H7 (cell line): ENCODE measurements at regions not wholly inside any gene's neighbourhood (a gene's known extent, or its start where the extent isn't known, plus 50 kb on each side); places are given as distances from the start of the nearest gene placed in this dataset.

ENCODE experiments used
- DNase-seq: peaks from one replicate; pipeline ENCODE4 v3.0.0; 2012
- H3K27me3 ChIP-seq: 2 replicates; pipeline ENCODE4 v1.6.0; 2011; ENCODE audit warnings: mild to moderate bottlenecking, low read length; ENCODE audit not compliant: control insufficient read depth, insufficient read depth
- H3K36me3 ChIP-seq: replicated peaks from 2 replicates; pipeline ENCODE4 v1.5.1; 2011; ENCODE audit warnings: low read length; ENCODE audit not compliant: control insufficient read depth, insufficient read depth
- H3K4me3 ChIP-seq: 2 replicates; pipeline ENCODE4 v1.5.1; 2011; ENCODE audit warnings: low read depth, mild to moderate bottlenecking, control low read depth, low read length, moderate library complexity; ENCODE audit not compliant: insufficient read depth

DNA sequence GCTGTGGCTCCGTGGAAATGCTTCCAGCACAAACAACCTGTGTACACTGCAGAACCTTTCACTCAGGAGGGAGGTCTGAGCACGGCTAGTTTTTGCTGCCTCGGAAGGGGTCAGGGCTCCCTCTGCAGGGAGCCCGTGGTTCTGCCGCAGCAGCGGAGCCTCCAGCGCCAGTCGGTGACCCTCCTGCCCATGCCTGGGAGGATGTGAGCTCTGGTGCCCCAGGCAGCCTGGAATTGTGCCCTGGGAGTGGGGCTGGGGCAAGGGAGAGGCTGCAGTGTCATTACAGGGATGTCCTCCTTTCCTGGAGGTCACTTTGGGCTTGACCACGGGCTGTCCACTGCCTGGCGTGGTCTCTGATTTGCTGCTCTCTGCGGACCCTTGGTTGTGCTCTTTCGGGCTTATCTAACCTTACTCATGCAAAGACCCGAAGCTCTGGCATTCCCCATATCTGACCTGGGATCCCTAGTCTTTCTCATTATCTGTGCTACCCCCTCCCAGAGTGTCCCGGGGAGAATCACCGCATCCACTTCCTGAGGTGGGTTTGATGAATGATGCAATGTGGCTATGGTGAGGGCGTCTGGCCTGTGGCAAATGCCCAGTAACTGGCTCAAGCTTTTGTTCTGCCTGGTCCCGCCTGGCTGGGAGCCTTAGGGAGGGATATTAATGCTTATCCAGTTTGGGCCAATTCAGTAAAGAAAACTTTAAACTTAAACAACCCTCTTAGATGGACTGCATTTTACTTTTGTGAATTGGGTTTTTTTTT lies 59.6 kb upstream of the TAGAP start:
- peak; percentile 92 for DNase-seq
- no peaks in the 10 kb centered on the region for H3K27me3 ChIP-seq
- H3K4me3 ChIP-seq: no peak overlapping the region
- no peaks in the 10 kb centered on the region for H3K36me3 ChIP-seq

DNA sequence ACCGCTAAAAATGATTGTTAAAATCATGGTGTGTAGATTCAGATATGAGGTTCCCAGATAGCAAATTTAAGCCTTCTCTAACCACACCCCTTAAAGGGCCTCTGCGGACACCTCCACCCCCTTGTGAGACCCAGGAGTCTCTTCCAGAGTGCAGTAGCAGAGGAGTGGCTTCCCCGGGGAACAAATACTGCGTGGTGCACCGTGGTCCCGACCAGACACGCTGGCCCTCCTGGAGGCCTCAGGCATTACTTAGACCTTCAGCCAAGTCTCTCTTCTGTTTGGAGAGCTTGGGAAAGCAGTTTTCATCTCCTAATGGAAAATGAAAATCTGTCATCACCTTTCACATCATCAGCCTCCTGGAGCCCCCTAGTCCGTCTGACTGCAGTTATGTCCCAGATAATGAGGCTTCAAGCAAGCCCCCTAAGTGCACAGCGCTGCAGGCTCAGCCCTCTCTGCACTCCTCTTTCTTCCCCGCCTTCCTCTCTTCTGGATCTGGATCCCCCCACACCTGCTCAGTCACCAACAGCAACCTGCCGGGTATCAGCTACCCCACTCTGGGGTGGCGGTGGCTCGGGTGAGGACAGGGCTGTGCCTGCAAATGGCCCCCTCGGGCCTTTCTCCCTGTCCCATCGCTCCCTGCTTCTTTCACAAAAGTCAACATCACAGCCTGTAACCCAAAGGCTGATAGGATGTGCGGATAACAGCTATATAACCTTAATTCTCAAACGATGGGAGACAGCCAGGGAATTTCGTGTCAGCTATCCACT lies 58.8 kb upstream of the TAGAP start:
- peak; percentile 48 for DNase-seq
- no peaks in the 10 kb centered on the region for H3K36me3 ChIP-seq
- no peaks in the 10 kb centered on the region for H3K27me3 ChIP-seq
- no peak overlapping the region for H3K4me3 ChIP-seq

- no peak for DNase-seq
- H3K27me3 ChIP-seq: no peaks in the 10 kb centered on the region
These were observed 57.8 kb upstream of the TAGAP start for GRCh38 chr6:159102373-159103160.

GRCh38 chr6:159101656-159102055 lies 56.9 kb upstream of the TAGAP start:
- H3K27me3 ChIP-seq: no peaks in the 10 kb centered on the region
- H3K36me3 ChIP-seq: no peaks in the 10 kb centered on the region
- H3K4me3 ChIP-seq: no peak overlapping the region
- DNase-seq: no peak

More at GRCh38 chr6:159102373-159103160, 57.8 kb upstream of the TAGAP start:
- Histone ChIP-seq H3K4me3 (no peak overlapping the region), H3K36me3 (no peaks in the 10 kb centered on the region)

- DNase-seq: peak; percentile 46
- Histone ChIP-seq H3K27me3 (no peaks in the 10 kb centered on the region), H3K4me3 (no peak overlapping the region), H3K36me3 (no peaks in the 10 kb centered on the region)
These were observed 55.8 kb upstream of the TAGAP start for GRCh38 chr6:159100395-159101182.

DNA sequence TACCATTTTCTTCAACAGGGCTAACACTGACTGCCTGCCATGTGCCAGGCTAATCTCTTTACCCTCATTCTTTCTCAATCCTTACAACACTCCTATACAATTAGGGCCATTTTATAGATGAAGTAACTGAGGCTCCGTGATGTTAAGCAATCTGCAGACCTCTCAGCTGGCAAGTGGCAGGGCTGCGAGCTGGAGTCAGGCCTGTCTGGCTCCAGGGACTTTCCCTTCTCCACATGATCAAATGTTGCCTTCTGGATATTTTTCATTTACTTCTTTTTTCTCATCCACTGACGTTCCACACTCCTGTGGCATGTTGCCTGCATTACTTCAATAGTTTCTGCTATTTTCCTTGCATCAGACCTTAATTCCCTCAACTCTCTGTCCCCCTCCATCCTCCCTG lies 55.2 kb upstream of the TAGAP start:
- H3K27me3 ChIP-seq: no peaks in the 10 kb centered on the region
- H3K36me3 ChIP-seq: no peaks in the 10 kb centered on the region
- no peak overlapping the region for H3K4me3 ChIP-seq
- no peak for DNase-seq

- no peaks in the 10 kb centered on the region for H3K27me3 ChIP-seq
- no peak for DNase-seq
- H3K36me3 ChIP-seq: no peaks in the 10 kb centered on the region
- no peak overlapping the region for H3K4me3 ChIP-seq
These were observed 54.5 kb upstream of the TAGAP start for GRCh38 chr6:159099276-159099675.

- H3K36me3 ChIP-seq: no peaks in the 10 kb centered on the region
- DNase-seq: no peak
- H3K4me3 ChIP-seq: no peak overlapping the region
- H3K27me3 ChIP-seq: no peaks in the 10 kb centered on the region
These were observed 53.9 kb upstream of the TAGAP start for GRCh38 chr6:159098636-159099106.

- Histone ChIP-seq H3K27me3 (no peaks in the 10 kb centered on the region), H3K36me3 (no peaks in the 10 kb centered on the region), H3K4me3 (no peak overlapping the region)
- DNase-seq: no peak
These were observed 52.5 kb upstream of the TAGAP start for GRCh38 chr6:159097256-159097655.

DNA sequence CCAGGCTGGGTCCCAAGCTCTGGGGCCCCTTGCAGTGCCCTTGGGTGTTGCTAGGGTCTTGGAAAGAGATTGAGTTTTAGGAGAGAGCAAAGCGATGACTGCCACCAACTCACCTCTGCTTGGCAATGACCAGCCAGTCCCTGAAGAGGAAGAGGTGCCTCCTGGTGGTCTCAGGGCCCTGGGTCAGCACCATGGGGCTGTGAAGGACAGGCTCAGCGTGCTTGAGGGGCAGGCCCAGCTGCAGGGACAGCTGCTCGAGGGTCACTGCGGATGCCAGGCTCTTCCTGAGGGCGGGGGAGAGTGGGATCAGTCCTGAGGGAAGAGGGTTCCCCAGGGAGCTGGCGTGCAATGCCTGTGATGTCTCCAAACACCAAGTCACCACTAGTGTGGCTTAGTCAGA lies 50.8 kb upstream of the TAGAP start:
- peak; percentile 46 for DNase-seq
- Histone ChIP-seq H3K4me3 (no peak overlapping the region), H3K27me3 (no peaks in the 10 kb centered on the region), H3K36me3 (no peaks in the 10 kb centered on the region)

DNA sequence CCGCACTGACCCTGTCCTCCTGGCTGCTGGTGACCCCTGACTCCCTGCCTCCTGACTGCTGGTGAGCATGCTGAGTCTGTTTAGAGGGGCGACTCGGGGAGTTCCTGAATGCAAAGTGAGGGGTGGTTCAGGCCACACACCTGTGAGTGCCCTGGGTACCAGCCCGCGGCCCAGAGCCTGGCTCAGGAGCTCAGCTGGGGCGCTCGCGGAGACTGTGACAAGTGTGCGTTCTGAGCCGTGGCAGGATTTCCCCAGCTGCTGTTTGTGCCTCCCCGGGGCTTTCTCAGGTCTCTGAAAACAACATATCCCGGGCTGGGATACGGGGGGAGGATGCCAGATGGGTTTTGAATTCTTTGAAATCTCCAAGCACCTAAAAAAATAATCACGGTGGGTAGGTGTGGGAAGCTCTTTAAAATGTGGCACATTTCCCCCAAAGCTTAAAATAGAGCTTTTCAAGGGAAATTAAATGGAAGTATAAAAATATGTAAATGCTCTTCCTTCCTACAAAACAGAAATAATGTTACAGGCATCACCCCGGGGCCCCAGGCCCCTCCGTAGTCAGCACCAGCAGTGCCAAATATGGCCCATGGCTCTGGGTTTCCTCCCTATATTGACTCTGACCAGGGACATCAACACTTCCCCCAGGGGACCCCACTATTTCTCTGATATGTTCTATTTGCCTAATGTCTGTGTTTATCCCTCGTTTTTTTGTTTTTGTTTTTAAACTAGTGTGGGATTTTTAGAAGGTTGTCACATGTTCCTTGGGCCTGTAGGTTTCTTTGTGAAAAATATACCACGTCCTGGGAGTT lies 49.9 kb upstream of the TAGAP start:
- peak; percentile 57 for DNase-seq

More for the DNA sequence above, 49.9 kb upstream of the TAGAP start:
- Histone ChIP-seq H3K36me3 (no peaks in the 10 kb centered on the region), H3K4me3 (no peak overlapping the region), H3K27me3 (no peaks in the 10 kb centered on the region)
